ENCODE measurements at regions not wholly inside any gene's neighbourhood (a gene's known extent, or its start where the extent isn't known, plus 50 kb on each side); places are given as distances from the start of the nearest gene placed in this dataset.

DNA sequence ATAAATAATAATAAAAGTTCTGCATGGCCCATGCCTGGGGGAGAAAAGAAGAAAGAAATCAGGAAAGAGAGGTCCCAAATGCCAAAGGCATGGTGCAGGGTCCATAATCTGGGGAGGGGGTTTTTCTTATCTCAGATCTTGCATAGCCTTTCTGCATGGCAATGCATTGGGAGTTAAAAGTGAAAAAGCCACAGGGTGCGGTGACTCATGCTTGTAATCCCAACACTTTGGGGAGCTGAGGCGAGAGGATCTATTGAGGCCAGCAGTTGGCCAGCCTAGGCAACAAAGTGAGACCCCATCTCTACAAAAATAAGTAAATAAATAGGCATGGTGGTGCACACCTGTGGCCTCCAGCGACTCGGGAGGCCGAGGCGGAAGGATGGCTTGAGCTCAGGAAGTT lies 76.8 kb upstream of the GATA2 start:
- H3K27ac ChIP-seq = no peak overlapping the region
- in situ Hi-C loops (cut with MboI) = no loop called here
- no peak overlapping the region for H3K4me3 ChIP-seq
- H2AFZ ChIP-seq = no peak overlapping the region
- no peaks in the 10 kb centered on the region for H3K36me3 ChIP-seq (ENCODE audit: low read depth)
- no peak overlapping the region for H3K9ac ChIP-seq
- H3K9me2 ChIP-seq (ENCODE audit: insufficient read depth) = no peaks in the 10 kb centered on the region
- H3K4me2 ChIP-seq (ENCODE audit: unreplicated experiment) = no peak overlapping the region
- H4K20me1 ChIP-seq (ENCODE audit: insufficient read depth) = no peaks in the 10 kb centered on the region
- WGBS, 2 experiments (ENCODE audit: low coverage in 1 of 2, low lambda C conversion rate in 2 of 2, missing lambda C conversion rate in 2 of 2) = 79 to 81% methylated on average over 6 of the region's 6 CpGs
- no peaks in the 10 kb centered on the region for H3F3A ChIP-seq (ENCODE audit: insufficient read depth)
- no peak for DNase-seq
- H3K79me2 ChIP-seq (ENCODE audit: insufficient read depth) = no peaks in the 10 kb centered on the region
- no peaks in the 10 kb centered on the region for H3K4me1 ChIP-seq (ENCODE audit: insufficient read depth)
- no peak for TF ChIP-seq EZH2phosphoT487 (IDR thresholded peaks at IDR 0.05; ENCODE audit: insufficient read depth, low read depth)
- TF ChIP-seq EZH2 (IDR thresholded peaks at IDR 0.05; ENCODE audit: insufficient read depth, poor library complexity, severe bottlenecking) = no peak
- H3K9me3 ChIP-seq (ENCODE audit: low read depth) = no peaks in the 10 kb centered on the region
- H3K27me3 ChIP-seq (replicated peaks; ENCODE audit: insufficient read depth) = peaks cover 12% of the 10 kb centered on the region; the same call in 1 of the 2 replicates

DNA sequence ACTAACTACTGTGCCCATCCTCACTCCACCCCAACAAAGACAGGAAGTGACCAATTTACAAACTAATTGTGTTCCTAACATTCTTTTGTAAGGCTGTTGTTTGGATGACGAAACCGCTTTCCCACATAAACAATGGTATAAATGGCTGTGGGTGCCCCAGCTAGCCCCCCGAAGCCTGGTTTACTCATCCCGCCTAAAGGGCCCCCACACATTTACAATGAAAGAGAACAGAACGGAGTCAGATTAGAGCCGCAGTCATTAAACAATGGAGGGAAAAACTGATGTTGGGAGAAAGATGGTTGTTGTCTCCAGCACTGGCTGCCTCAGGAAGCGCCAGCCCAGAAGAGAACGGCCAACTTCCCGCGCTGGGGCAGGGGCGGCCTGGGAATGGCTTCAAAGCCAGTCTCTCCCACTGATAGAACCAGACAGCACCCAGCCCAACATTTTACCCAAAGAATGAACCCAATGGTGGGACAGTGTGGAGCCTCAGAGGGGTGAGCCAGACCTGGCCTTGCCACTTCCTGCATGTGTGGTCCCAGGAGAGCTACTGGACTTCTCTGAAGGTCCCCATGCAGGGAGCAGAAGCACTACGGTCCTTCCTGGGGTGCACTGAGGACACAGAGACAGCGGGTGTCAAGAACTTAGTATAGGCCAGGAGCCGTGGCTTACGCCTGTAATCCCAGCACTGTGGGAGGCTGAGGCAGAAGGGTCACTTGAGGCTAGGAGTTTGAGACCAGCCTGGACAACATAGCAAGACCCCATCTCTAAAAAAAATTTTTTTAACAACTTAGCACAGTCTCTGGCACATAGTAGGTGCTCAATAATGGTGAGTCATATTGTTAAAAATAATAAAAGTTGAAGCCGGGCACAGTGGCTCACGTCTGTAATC lies 75.8 kb upstream of the GATA2 start:
- no peaks in the 10 kb centered on the region for H3F3A ChIP-seq (ENCODE audit: insufficient read depth)
- no peak overlapping the region for H3K4me2 ChIP-seq (ENCODE audit: unreplicated experiment)
- in situ Hi-C loops (cut with MboI) = no loop called here
- H3K4me1 ChIP-seq (ENCODE audit: insufficient read depth) = no peaks in the 10 kb centered on the region
- no peaks in the 10 kb centered on the region for H3K9me3 ChIP-seq (ENCODE audit: low read depth)
- no peaks in the 10 kb centered on the region for H3K79me2 ChIP-seq (ENCODE audit: insufficient read depth)
- 73 to 74% methylated on average over 17 of the region's 17 CpGs for WGBS, 2 experiments (ENCODE audit: low coverage in 1 of 2, low lambda C conversion rate in 2 of 2, missing lambda C conversion rate in 2 of 2)
- TF ChIP-seq EZH2phosphoT487 (IDR thresholded peaks at IDR 0.05; ENCODE audit: insufficient read depth, low read depth) (no peak), EZH2 (IDR thresholded peaks at IDR 0.05; ENCODE audit: insufficient read depth, poor library complexity, severe bottlenecking) (no peak)
- no peak overlapping the region for H3K4me3 ChIP-seq
- peaks cover 11% of the 10 kb centered on the region; the same call in 1 of the 2 replicates for H3K27me3 ChIP-seq (replicated peaks; ENCODE audit: insufficient read depth)
- no peak overlapping the region for H3K9ac ChIP-seq
- no peak for DNase-seq
- H2AFZ ChIP-seq = no peak overlapping the region
- no peaks in the 10 kb centered on the region for H3K9me2 ChIP-seq (ENCODE audit: insufficient read depth)
- H3K27ac ChIP-seq = no peak overlapping the region
- no peaks in the 10 kb centered on the region for H4K20me1 ChIP-seq (ENCODE audit: insufficient read depth)
- no peaks in the 10 kb centered on the region for H3K36me3 ChIP-seq (ENCODE audit: low read depth)

DNA sequence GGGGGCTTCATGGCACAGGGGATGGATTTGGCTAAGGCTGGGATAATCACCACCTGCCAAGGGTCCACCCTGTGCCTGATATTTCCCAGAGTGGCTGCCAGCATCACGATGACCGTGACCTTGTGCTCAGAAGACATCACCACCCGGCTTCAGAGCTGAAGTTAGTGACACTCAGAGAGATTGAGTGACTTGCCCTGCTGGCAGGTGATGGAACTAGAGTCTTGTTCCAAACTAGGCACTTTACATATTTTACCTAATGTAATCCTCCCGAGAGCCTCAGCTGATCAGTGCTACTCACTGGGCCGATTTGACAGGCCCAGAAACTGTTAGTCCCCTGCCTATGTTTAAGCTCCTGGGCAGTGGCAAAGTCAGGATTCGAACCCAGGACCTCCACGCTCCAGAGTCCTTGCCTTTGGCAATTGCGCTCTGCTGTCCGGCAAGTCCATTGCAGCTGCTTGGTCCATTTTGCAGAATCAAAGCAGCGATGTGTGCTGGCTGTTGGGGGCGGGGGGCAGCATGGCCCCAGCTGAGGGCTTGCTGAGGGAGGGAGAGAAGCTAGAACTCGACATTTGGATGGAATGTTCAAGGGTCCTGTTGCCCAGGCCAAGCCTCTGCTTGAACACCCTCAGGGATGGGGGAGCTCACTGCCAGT lies 74.8 kb upstream of the GATA2 start:
- 64 to 73% methylated on average over 12 of the region's 12 CpGs for WGBS, 2 experiments (ENCODE audit: low coverage in 1 of 2, low lambda C conversion rate in 2 of 2, missing lambda C conversion rate in 2 of 2)
- H4K20me1 ChIP-seq (ENCODE audit: insufficient read depth) = no peaks in the 10 kb centered on the region
- H3K36me3 ChIP-seq (ENCODE audit: low read depth) = no peaks in the 10 kb centered on the region
- 0 out of 2 replicates have a peak, but pooled peaks cover under 1% of the 10 kb centered on the region for H3K27me3 ChIP-seq (replicated peaks; ENCODE audit: insufficient read depth)
- no peak overlapping the region for H3K4me2 ChIP-seq (ENCODE audit: unreplicated experiment)
- TF ChIP-seq EZH2phosphoT487 (IDR thresholded peaks at IDR 0.05; ENCODE audit: insufficient read depth, low read depth) (no peak), EZH2 (IDR thresholded peaks at IDR 0.05; ENCODE audit: insufficient read depth, poor library complexity, severe bottlenecking) (no peak)
- in situ Hi-C loops (cut with MboI) = no loop called here
- no peak overlapping the region for H2AFZ ChIP-seq
- H3K9ac ChIP-seq = no peak overlapping the region
- no peaks in the 10 kb centered on the region for H3K79me2 ChIP-seq (ENCODE audit: insufficient read depth)
- DNase-seq = no peak
- no peaks in the 10 kb centered on the region for H3F3A ChIP-seq (ENCODE audit: insufficient read depth)
- H3K27ac ChIP-seq = no peak overlapping the region
- no peak overlapping the region for H3K4me3 ChIP-seq
- H3K9me3 ChIP-seq (ENCODE audit: low read depth) = no peaks in the 10 kb centered on the region
- no peaks in the 10 kb centered on the region for H3K4me1 ChIP-seq (ENCODE audit: insufficient read depth)
- H3K9me2 ChIP-seq (ENCODE audit: insufficient read depth) = no peaks in the 10 kb centered on the region

DNA sequence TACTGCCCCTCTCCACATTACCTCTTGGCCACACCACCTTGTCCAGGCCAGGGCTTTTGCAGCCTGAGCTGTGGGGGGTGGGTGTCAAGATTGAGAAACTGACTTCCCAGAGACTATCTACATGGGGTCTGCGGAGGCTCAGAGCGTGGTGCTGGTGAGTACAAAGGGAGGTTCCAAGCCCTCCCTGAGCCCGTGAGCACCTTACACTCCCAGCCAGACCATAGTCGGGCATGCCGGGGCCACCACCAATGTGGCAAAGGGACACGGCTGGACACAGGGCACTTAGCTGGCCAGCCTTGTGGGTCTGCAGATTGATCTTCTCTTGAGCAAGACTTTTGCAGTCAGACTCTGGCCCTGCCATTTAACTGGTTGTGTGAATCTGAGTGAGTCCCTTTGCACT lies 74.1 kb upstream of the GATA2 start:
- H3K4me3 ChIP-seq = no peak overlapping the region
- H3K9me2 ChIP-seq (ENCODE audit: insufficient read depth) = no peaks in the 10 kb centered on the region
- TF ChIP-seq EZH2phosphoT487 (IDR thresholded peaks at IDR 0.05; ENCODE audit: insufficient read depth, low read depth) = no peak
- TF ChIP-seq EZH2 (IDR thresholded peaks at IDR 0.05; ENCODE audit: insufficient read depth, poor library complexity, severe bottlenecking) = no peak
- no peaks in the 10 kb centered on the region for H3K36me3 ChIP-seq (ENCODE audit: low read depth)
- in situ Hi-C loops (cut with MboI) = no loop called here
- no peaks in the 10 kb centered on the region for H3K9me3 ChIP-seq (ENCODE audit: low read depth)
- no peaks in the 10 kb centered on the region for H3F3A ChIP-seq (ENCODE audit: insufficient read depth)
- H3K9ac ChIP-seq = no peak overlapping the region
- H3K27me3 ChIP-seq (replicated peaks; ENCODE audit: insufficient read depth) = no peaks in the 10 kb centered on the region
- no peak overlapping the region for H3K27ac ChIP-seq
- H3K79me2 ChIP-seq (ENCODE audit: insufficient read depth) = no peaks in the 10 kb centered on the region
- no peak for DNase-seq
- 72 to 80% methylated on average over 6 of the region's 6 CpGs for WGBS, 2 experiments (ENCODE audit: low coverage in 1 of 2, low lambda C conversion rate in 2 of 2, missing lambda C conversion rate in 2 of 2)
- H3K4me2 ChIP-seq (ENCODE audit: unreplicated experiment) = no peak overlapping the region
- no peaks in the 10 kb centered on the region for H4K20me1 ChIP-seq (ENCODE audit: insufficient read depth)
- H3K4me1 ChIP-seq (ENCODE audit: insufficient read depth) = no peaks in the 10 kb centered on the region
- H2AFZ ChIP-seq = no peak overlapping the region

Measured in GM23248 (cell line).